GM23338 (cell line): ENCODE measurements at regions not wholly inside any gene's neighbourhood (a gene's known extent, or its start where the extent isn't known, plus 50 kb on each side); places are given as distances from the start of the nearest gene placed in this dataset.

Experiments
- ATAC-seq: fragments of 200-7000 bp; cut with Tn5 transposase; 3 replicates; pipeline ENCODE4 v1.9.1; 2020
- DNase-seq: peaks from one replicate; pipeline ENCODE4 v3.0.0-alpha.2; 2015; ENCODE audit warnings: low spot score
- H2AFZ ChIP-seq: fragments of 200-600 bp; sonication (generic); 2 replicates; pipeline ENCODE4 v1.8.0; 2016; ENCODE audit warnings: antibody characterized with exemption, mild to moderate bottlenecking, moderate library complexity
- H3F3A ChIP-seq: fragments of 200-600 bp; sonication (generic); replicated peaks from 2 replicates; pipeline ENCODE4 v1.8.0; 2017; ENCODE audit warnings: antibody characterized with exemption, mixed run types, low read depth
- H3K27ac ChIP-seq: fragments of 200-600 bp; sonication (generic); 2 replicates; pipeline ENCODE4 v1.6.1; 2016; ENCODE audit warnings: low read depth
- H3K27me3 ChIP-seq: fragments of 200-600 bp; sonication (generic); 2 replicates; pipeline ENCODE4 v1.8.0; 2016; ENCODE audit warnings: mild to moderate bottlenecking, mixed run types, moderate library complexity; ENCODE audit not compliant: insufficient read depth
- H3K36me3 ChIP-seq: fragments of 200-600 bp; sonication (generic); 2 replicates; pipeline ENCODE4 v1.8.0; 2016; ENCODE audit warnings: mild to moderate bottlenecking; ENCODE audit not compliant: insufficient read depth
- H3K4me1 ChIP-seq: fragments of 200-600 bp; sonication (generic); 2 replicates; pipeline ENCODE4 v1.8.0; 2016; ENCODE audit warnings: mild to moderate bottlenecking, moderate library complexity; ENCODE audit not compliant: insufficient read depth
- H3K4me2 ChIP-seq: fragments of 200-600 bp; sonication (generic); 2 replicates; pipeline ENCODE4 v1.7.1; 2017; ENCODE audit warnings: mixed run types
- H3K4me3 ChIP-seq: fragments of 200-600 bp; sonication (generic); 2 replicates; pipeline ENCODE4 v1.6.1; 2016; ENCODE audit warnings: mixed run types
- H3K79me2 ChIP-seq: fragments of 200-600 bp; sonication (generic); replicated peaks from 2 replicates; pipeline ENCODE4 v1.8.0; 2017; ENCODE audit warnings: mild to moderate bottlenecking; ENCODE audit not compliant: insufficient read depth
- H3K9me2 ChIP-seq: fragments of 200-600 bp; sonication (generic); 2 replicates; pipeline ENCODE4 v1.8.0; 2017; ENCODE audit not compliant: insufficient read depth
- H4K20me1 ChIP-seq: fragments of 200-600 bp; sonication (generic); replicated peaks from 2 replicates; pipeline ENCODE4 v1.8.0; 2017; ENCODE audit warnings: mild to moderate bottlenecking; ENCODE audit not compliant: insufficient read depth
- H3K27ac Mint-ChIP-seq: 2 replicates; pipeline ENCODE4 v1.8.0; 2020; ENCODE audit warnings: inconsistent platforms, mild to moderate bottlenecking, moderate library complexity, mixed read lengths
- H3K27me3 Mint-ChIP-seq: 3 replicates; pipeline ENCODE4 v1.8.0; 2022; ENCODE audit warnings: low read depth, mild to moderate bottlenecking, moderate library complexity, mixed read lengths, inconsistent platforms; ENCODE audit not compliant: insufficient read depth, poor library complexity
- H3K36me3 Mint-ChIP-seq: 3 replicates; pipeline ENCODE4 v1.8.0; 2021; ENCODE audit warnings: low read depth, mild to moderate bottlenecking, inconsistent platforms, moderate library complexity, mixed read lengths
- H3K4me1 Mint-ChIP-seq: 3 replicates; pipeline ENCODE4 v1.8.0; 2020; ENCODE audit warnings: mild to moderate bottlenecking, inconsistent platforms, mixed read lengths
- H3K4me3 Mint-ChIP-seq: 3 replicates; pipeline ENCODE4 v1.8.0; 2021; ENCODE audit warnings: moderate library complexity, mild to moderate bottlenecking, inconsistent platforms, mixed read lengths
- H3K9me3 Mint-ChIP-seq: 3 replicates; pipeline ENCODE4 v1.8.0; 2020; ENCODE audit warnings: moderate library complexity, mild to moderate bottlenecking, inconsistent platforms, mixed read lengths
- EZH2 ChIP-seq: fragments of 200-600 bp; sonication (generic); IDR thresholded peaks from one replicate; pipeline ENCODE4 v1.8.0; 2017; ENCODE audit warnings: antibody characterized with exemption, mild to moderate bottlenecking, low read depth; ENCODE audit not compliant: unreplicated experiment
- EZH2phosphoT487 ChIP-seq: fragments of 200-600 bp; sonication (generic); IDR thresholded peaks from one replicate; pipeline ENCODE4 v1.8.1; 2018; ENCODE audit warnings: antibody characterized with exemption; ENCODE audit not compliant: unreplicated experiment
- NANOG ChIP-seq: IDR thresholded peaks from 2 replicates; pipeline ENCODE4 v1.6.1; 2016; ENCODE audit warnings: antibody characterized with exemption, borderline replicate concordance
- POLR2AphosphoS5 ChIP-seq: IDR thresholded peaks from 2 replicates; pipeline ENCODE4 v1.6.1; 2016; ENCODE audit warnings: antibody characterized with exemption, low read depth
- STAT1 ChIP-seq: IDR thresholded peaks from one replicate; pipeline ENCODE4 v1.6.1; 2016; ENCODE audit warnings: antibody characterized with exemption; ENCODE audit not compliant: unreplicated experiment
- ZNF114 ChIP-seq: fragments of 250-450 bp; sonication (Bioruptor Pico); IDR thresholded peaks from 2 replicates; pipeline ENCODE4 v1.5.0; 2020; ENCODE audit warnings: mild to moderate bottlenecking, moderate library complexity
- ZNF331 ChIP-seq: fragments of 250-450 bp; sonication (Bioruptor Pico); IDR thresholded peaks from 2 replicates; pipeline ENCODE4 v1.5.0; 2020; ENCODE audit warnings: low read depth, mild to moderate bottlenecking, moderate library complexity
- TF ChIP-seq, protein P1 (sequence below): IDR thresholded peaks from one replicate; pipeline ENCODE4 v1.6.1; 2018; ENCODE audit warnings: antibody characterized with exemption; ENCODE audit not compliant: unreplicated experiment
- TF ChIP-seq, protein P2 (sequence below): IDR thresholded peaks from 2 replicates; pipeline ENCODE4 v1.6.1; 2016; ENCODE audit warnings: antibody characterized with exemption
- TF ChIP-seq, protein P3 (sequence below), 2 experiments: fragments of 200-600 bp in 1 of 2; sonication (generic) in 1 of 2; conservative IDR thresholded peaks; 2 replicates each; pipeline versions ENCODE4 v1.5.1 to v1.6.1; 2016 to 2017; ENCODE audit warnings: antibody characterized with exemption in 2 of 2, low read depth in 2 of 2, mild to moderate bottlenecking in 2 of 2, moderate library complexity in 1 of 2

DNA sequence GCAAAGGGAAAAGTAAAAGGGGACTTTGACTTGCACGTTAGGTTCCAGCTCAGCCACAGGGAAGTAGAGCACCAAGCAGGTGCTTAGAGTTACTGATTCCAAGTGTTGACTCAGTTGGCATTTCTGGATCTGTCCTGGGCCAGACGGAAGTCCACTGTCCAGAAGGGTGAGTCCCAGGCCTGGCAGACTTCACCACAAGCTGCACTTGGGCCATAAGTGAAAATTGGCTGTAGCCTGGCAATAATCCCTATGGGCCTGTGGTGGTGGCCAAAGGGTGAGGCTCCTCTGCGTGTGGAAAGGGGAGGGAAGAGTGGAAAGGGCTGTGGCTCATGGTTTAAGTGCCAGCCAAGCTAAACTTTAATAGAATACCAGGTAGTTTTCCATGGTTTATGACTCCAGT lies 121.5 kb downstream of the DTWD1 start (continued):
- TF ChIP-seq, protein P1, sequence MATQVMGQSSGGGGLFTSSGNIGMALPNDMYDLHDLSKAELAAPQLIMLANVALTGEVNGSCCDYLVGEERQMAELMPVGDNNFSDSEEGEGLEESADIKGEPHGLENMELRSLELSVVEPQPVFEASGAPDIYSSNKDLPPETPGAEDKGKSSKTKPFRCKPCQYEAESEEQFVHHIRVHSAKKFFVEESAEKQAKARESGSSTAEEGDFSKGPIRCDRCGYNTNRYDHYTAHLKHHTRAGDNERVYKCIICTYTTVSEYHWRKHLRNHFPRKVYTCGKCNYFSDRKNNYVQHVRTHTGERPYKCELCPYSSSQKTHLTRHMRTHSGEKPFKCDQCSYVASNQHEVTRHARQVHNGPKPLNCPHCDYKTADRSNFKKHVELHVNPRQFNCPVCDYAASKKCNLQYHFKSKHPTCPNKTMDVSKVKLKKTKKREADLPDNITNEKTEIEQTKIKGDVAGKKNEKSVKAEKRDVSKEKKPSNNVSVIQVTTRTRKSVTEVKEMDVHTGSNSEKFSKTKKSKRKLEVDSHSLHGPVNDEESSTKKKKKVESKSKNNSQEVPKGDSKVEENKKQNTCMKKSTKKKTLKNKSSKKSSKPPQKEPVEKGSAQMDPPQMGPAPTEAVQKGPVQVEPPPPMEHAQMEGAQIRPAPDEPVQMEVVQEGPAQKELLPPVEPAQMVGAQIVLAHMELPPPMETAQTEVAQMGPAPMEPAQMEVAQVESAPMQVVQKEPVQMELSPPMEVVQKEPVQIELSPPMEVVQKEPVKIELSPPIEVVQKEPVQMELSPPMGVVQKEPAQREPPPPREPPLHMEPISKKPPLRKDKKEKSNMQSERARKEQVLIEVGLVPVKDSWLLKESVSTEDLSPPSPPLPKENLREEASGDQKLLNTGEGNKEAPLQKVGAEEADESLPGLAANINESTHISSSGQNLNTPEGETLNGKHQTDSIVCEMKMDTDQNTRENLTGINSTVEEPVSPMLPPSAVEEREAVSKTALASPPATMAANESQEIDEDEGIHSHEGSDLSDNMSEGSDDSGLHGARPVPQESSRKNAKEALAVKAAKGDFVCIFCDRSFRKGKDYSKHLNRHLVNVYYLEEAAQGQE = no peak
- TF ChIP-seq, protein P2, sequence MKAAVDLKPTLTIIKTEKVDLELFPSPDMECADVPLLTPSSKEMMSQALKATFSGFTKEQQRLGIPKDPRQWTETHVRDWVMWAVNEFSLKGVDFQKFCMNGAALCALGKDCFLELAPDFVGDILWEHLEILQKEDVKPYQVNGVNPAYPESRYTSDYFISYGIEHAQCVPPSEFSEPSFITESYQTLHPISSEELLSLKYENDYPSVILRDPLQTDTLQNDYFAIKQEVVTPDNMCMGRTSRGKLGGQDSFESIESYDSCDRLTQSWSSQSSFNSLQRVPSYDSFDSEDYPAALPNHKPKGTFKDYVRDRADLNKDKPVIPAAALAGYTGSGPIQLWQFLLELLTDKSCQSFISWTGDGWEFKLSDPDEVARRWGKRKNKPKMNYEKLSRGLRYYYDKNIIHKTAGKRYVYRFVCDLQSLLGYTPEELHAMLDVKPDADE = no peak

DNA sequence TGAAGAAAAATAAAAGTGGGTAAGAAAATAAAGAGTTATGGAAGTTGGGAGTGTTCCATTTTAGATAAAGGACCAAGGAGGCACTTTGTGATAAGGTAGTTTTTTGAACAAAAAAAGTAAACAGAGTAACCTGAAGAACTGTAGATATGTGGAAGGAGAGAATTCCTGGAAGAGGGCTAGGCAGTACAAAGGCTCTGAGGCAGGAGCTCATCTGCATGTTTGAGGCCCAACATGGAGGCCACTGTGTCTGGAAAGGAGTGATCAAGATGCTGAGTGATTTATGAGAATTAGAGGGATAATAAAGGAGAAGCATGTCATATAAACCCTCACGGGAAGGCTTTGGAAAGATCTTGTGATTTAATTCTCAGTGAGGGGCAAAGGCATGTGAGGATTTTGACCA lies 126.5 kb downstream of the DTWD1 start:
- DNase-seq (no peak), ATAC-seq (no peak)
- Mint-ChIP-seq H3K27ac (no peak overlapping the region), H3K4me1 (no peaks in the 10 kb centered on the region), H3K36me3 (no peaks in the 10 kb centered on the region), H3K4me3 (no peak overlapping the region), H3K9me3 (no peaks in the 10 kb centered on the region), H3K27me3 (no peaks in the 10 kb centered on the region)
- no peak overlapping the region for H2AFZ ChIP-seq
- 0 out of 2 replicates have a peak, but pooled peaks cover 5% of the 10 kb centered on the region for H3K9me2 ChIP-seq
- no peaks in the 10 kb centered on the region; the same call in 1 of the 2 replicates for H3K4me1 ChIP-seq
- H3K4me3 ChIP-seq = no peak overlapping the region
- H3F3A ChIP-seq = no peaks in the 10 kb centered on the region
- no peaks in the 10 kb centered on the region for H3K79me2 ChIP-seq
- no peak overlapping the region for H3K4me2 ChIP-seq
- no peak overlapping the region for H3K27ac ChIP-seq
- H3K36me3 ChIP-seq = no peaks in the 10 kb centered on the region
- H3K27me3 ChIP-seq = no peaks in the 10 kb centered on the region
- H4K20me1 ChIP-seq = no peaks in the 10 kb centered on the region
- TF ChIP-seq ZNF331 (CRISPR knock-in tag) = no peak
- TF ChIP-seq ZNF114 (CRISPR knock-in tag) = no peak
- no peak for TF ChIP-seq STAT1
- no peak for TF ChIP-seq EZH2
- no peak for TF ChIP-seq POLR2AphosphoS5
- TF ChIP-seq, protein P1 = no peak
- TF ChIP-seq EZH2phosphoT487 = no peak
- no peak for TF ChIP-seq NANOG
- TF ChIP-seq, protein P3, sequence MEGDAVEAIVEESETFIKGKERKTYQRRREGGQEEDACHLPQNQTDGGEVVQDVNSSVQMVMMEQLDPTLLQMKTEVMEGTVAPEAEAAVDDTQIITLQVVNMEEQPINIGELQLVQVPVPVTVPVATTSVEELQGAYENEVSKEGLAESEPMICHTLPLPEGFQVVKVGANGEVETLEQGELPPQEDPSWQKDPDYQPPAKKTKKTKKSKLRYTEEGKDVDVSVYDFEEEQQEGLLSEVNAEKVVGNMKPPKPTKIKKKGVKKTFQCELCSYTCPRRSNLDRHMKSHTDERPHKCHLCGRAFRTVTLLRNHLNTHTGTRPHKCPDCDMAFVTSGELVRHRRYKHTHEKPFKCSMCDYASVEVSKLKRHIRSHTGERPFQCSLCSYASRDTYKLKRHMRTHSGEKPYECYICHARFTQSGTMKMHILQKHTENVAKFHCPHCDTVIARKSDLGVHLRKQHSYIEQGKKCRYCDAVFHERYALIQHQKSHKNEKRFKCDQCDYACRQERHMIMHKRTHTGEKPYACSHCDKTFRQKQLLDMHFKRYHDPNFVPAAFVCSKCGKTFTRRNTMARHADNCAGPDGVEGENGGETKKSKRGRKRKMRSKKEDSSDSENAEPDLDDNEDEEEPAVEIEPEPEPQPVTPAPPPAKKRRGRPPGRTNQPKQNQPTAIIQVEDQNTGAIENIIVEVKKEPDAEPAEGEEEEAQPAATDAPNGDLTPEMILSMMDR (conservative IDR thresholded peaks at IDR 0.05; ENCODE audit: low read depth in 2 of 2) = no peak
